T-helper 1 cell treated with Interleukin-12 subunit alpha and Interleukin-12 subunit beta and Interleukin-4 antibody, amounts not matched to agents 30 μg/mL and 1 μg/mL, for 36 hours (primary cell): ENCODE measurements at regions not wholly inside any gene's neighbourhood (a gene's known extent, or its start where the extent isn't known, plus 50 kb on each side); places are given as distances from the start of the nearest gene placed in this dataset.

Experiments used
- H3K27ac Mint-ChIP-seq: one replicate; pipeline ENCODE4 v1.8.0; 2021; ENCODE audit warnings: mild to moderate bottlenecking, mixed read lengths
- H3K27me3 Mint-ChIP-seq: one replicate; pipeline ENCODE4 v1.8.0; 2021; ENCODE audit warnings: low read depth, mixed read lengths
- H3K36me3 Mint-ChIP-seq: one replicate; pipeline ENCODE4 v1.8.0; 2021; ENCODE audit warnings: low read depth, mixed read lengths
- H3K4me1 Mint-ChIP-seq: one replicate; pipeline ENCODE4 v1.8.0; 2021; ENCODE audit warnings: low read depth, mixed read lengths
- H3K4me3 Mint-ChIP-seq: one replicate; pipeline ENCODE4 v1.8.0; 2021; ENCODE audit warnings: mild to moderate bottlenecking, moderate library complexity, mixed read lengths
- H3K9me3 Mint-ChIP-seq: one replicate; pipeline ENCODE4 v1.8.0; 2021; ENCODE audit warnings: mixed read lengths

DNA sequence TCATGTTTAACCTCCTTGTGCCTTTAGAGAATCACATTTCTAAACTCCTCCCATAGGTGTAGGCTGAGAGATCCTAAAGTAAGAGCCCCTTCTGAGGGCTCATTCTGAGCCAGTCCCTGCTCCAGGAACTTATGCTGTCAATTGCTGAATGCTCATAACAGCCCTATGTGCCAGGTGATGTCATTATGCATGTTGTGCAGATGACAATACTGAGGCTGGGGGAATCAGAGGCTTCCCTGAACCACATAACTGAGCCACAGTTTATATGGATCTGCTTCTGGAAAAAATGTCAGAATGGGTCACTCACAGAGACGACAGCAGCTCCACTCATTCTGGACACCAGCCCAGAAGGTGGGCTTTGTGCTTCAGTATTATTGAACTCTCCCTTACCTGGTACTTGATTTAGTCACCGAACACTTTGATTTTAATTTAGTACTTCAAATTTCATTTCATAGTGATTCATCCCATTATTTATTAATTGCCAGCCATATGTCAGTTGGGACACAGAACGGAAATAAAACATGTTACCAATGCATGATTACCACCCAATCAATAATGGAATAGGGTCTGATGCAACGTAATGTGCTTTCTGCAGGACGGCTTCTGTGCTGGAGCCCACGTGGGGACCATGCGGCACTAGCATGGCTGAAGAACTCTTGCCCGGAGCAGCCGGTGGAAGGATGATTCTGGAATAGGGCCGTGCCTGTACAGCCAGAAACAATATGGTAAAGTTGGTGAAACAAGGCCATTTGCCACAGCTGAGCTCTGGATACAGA, 406.3 kb downstream of the IRX1 start:
- Mint-ChIP-seq H3K36me3 (no peaks in the 10 kb centered on the region), H3K27me3 (no peaks in the 10 kb centered on the region), H3K9me3 (peaks cover 25% of the 10 kb centered on the region), H3K4me1 (no peaks in the 10 kb centered on the region), H3K27ac (no peak overlapping the region), H3K4me3 (no peak overlapping the region)

GRCh38 chr5:4005335-4005734, 409.7 kb downstream of the IRX1 start:
- H3K36me3 Mint-ChIP-seq, result no peaks in the 10 kb centered on the region
- H3K27ac Mint-ChIP-seq, result no peak overlapping the region
- no peaks in the 10 kb centered on the region for H3K4me1 Mint-ChIP-seq
- H3K9me3 Mint-ChIP-seq, result peaks cover 26% of the 10 kb centered on the region
- no peak overlapping the region for H3K4me3 Mint-ChIP-seq
- H3K27me3 Mint-ChIP-seq, result no peaks in the 10 kb centered on the region

DNA sequence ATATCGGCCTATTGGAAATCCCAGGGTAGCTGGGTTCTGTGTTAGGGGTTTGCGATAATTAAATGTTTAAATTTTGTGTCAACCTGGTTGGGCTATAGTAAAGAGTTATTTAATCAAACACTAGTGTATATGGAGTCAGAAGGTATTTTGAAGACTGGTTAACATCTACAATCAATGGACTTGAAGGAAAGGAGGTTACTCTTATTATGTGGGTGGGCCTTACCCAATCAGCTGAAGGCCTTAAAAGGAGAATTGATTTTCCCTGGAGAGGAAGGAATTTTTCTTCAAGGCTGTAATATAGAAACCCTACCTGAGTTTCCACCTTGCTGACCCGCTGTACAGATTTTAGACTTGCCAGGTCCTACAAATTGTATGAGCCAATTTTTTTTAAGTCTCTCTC, 411.4 kb downstream of the IRX1 start:
- no peak overlapping the region for H3K4me3 Mint-ChIP-seq
- no peak overlapping the region for H3K27ac Mint-ChIP-seq
- H3K9me3 Mint-ChIP-seq, result peaks cover 17% of the 10 kb centered on the region
- no peaks in the 10 kb centered on the region for H3K36me3 Mint-ChIP-seq
- H3K27me3 Mint-ChIP-seq, result no peaks in the 10 kb centered on the region
- H3K4me1 Mint-ChIP-seq, result no peaks in the 10 kb centered on the region

GRCh38 chr5:4011943-4012342, 416.3 kb downstream of the IRX1 start:
- H3K27ac Mint-ChIP-seq, result no peak overlapping the region
- H3K4me3 Mint-ChIP-seq, result no peak overlapping the region
- H3K36me3 Mint-ChIP-seq, result no peaks in the 10 kb centered on the region
- H3K27me3 Mint-ChIP-seq, result no peaks in the 10 kb centered on the region
- peaks cover 11% of the 10 kb centered on the region for H3K9me3 Mint-ChIP-seq
- H3K4me1 Mint-ChIP-seq, result no peaks in the 10 kb centered on the region

- H3K27ac Mint-ChIP-seq, result no peak overlapping the region
- no peaks in the 10 kb centered on the region for H3K4me1 Mint-ChIP-seq
Measured at GRCh38 chr5:4013106-4013898, 417.7 kb downstream of the IRX1 start.

GRCh38 chr5:4015709-4016108, 420.1 kb downstream of the IRX1 start:
- Mint-ChIP-seq H3K4me3 (no peak overlapping the region), H3K27ac (no peak overlapping the region), H3K4me1 (no peaks in the 10 kb centered on the region)

More at GRCh38 chr5:4013106-4013898, 417.7 kb downstream of the IRX1 start:
- H3K4me3 Mint-ChIP-seq, result no peak overlapping the region
- no peaks in the 10 kb centered on the region for H3K36me3 Mint-ChIP-seq
- H3K27me3 Mint-ChIP-seq, result no peaks in the 10 kb centered on the region
- peaks cover 14% of the 10 kb centered on the region for H3K9me3 Mint-ChIP-seq

DNA sequence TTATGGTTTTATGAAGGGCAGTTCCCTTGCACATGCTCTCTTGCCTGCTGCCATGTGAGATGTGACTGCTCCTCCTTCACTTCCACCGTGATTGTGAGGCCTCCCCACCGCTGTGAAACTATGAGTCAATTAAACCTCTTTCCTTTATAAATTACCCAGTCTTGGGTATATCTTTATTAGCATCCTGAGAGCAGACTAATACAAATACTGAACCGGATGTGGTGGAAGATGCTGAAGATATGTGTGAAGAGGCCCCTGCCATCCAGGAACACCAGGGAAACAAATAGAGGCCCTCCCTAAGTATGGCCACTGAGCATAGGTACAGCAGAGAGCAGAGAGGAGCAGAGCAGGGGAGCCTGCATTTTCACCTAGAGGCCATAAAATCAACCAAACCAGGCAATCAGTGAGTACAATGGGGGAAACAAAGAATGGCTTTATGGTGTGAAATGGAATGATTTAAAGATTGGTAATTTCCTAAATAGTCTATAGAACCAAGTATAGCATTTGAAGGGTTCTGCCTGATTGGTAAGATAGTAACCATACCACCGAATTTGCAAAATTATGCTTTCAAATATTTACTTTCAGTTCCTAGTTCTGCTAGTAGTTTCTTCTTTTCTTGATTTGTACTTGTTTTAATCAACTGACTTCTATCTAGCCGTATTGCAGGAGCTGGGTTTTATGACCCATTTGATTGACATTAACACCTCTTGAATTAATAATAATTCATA, 421.6 kb downstream of the IRX1 start:
- peaks cover 2% of the 10 kb centered on the region for H3K36me3 Mint-ChIP-seq
- no peaks in the 10 kb centered on the region for H3K4me1 Mint-ChIP-seq
- no peaks in the 10 kb centered on the region for H3K27me3 Mint-ChIP-seq
- H3K27ac Mint-ChIP-seq, result no peak overlapping the region
- no peak overlapping the region for H3K4me3 Mint-ChIP-seq
- H3K9me3 Mint-ChIP-seq, result peaks cover 13% of the 10 kb centered on the region

More at GRCh38 chr5:4015709-4016108, 420.1 kb downstream of the IRX1 start:
- Mint-ChIP-seq H3K36me3 (peaks cover 2% of the 10 kb centered on the region), H3K27me3 (no peaks in the 10 kb centered on the region), H3K9me3 (peaks cover 13% of the 10 kb centered on the region)

DNA sequence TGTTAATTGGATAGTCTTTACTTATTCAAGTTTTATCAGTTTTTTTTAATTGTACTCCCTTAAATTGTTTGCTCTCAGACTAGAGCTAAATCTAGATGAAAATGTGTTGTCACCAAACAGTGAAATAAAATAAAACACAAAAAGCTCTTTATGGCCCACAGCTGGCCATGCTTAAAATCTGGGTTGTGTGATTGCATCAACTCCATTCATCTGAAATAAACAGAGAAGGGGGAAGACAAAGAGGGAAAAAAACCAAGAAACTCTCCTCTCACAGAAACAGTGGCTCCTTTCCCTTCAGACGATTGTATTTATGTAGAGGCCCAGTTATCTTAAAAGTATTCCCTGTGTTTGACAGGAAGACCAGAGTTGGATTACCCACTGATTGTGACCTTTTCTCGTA, 422.4 kb downstream of the IRX1 start:
- H3K4me3 Mint-ChIP-seq, result no peak overlapping the region
- no peaks in the 10 kb centered on the region for H3K27me3 Mint-ChIP-seq
- H3K4me1 Mint-ChIP-seq, result no peaks in the 10 kb centered on the region
- H3K36me3 Mint-ChIP-seq, result peaks cover 2% of the 10 kb centered on the region
- H3K9me3 Mint-ChIP-seq, result peaks cover 18% of the 10 kb centered on the region
- no peak overlapping the region for H3K27ac Mint-ChIP-seq

GRCh38 chr5:4019009-4019769, 423.6 kb downstream of the IRX1 start:
- H3K4me1 Mint-ChIP-seq, result no peaks in the 10 kb centered on the region
- H3K4me3 Mint-ChIP-seq, result no peak overlapping the region
- peaks cover 20% of the 10 kb centered on the region for H3K9me3 Mint-ChIP-seq
- H3K27me3 Mint-ChIP-seq, result no peaks in the 10 kb centered on the region
- no peak overlapping the region for H3K27ac Mint-ChIP-seq
- H3K36me3 Mint-ChIP-seq, result peaks cover 2% of the 10 kb centered on the region

- Mint-ChIP-seq H3K27me3 (no peaks in the 10 kb centered on the region), H3K4me3 (no peak overlapping the region), H3K36me3 (peaks cover 2% of the 10 kb centered on the region), H3K4me1 (no peaks in the 10 kb centered on the region), H3K9me3 (peaks cover 20% of the 10 kb centered on the region), H3K27ac (no peak overlapping the region)
Measured at GRCh38 chr5:4019841-4020240, 424.2 kb downstream of the IRX1 start.

DNA sequence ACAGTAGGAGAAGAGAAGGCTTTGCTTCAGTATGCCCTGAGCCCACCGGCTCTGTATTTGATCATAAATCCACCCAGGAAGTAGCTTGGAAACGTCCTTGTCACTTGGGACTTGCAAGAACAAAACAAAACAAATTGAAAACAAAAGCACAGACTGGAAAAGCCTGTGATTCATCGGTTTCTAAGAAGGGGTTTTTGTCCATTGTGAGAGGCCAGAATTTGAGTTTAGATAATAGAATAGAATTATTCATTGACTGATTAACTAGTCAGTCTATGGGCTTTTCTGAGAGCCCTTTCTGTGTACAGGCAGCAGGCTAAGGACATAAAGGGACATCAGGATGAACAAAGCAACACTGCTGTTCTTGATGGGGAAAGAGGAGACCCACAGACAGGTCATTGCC, 424.8 kb downstream of the IRX1 start:
- H3K27ac Mint-ChIP-seq, result no peak overlapping the region
- peaks cover 2% of the 10 kb centered on the region for H3K36me3 Mint-ChIP-seq
- peaks cover 20% of the 10 kb centered on the region for H3K9me3 Mint-ChIP-seq
- no peaks in the 10 kb centered on the region for H3K27me3 Mint-ChIP-seq
- no peak overlapping the region for H3K4me3 Mint-ChIP-seq
- no peaks in the 10 kb centered on the region for H3K4me1 Mint-ChIP-seq

- Mint-ChIP-seq H3K27ac (no peak overlapping the region), H3K9me3 (peaks cover 15% of the 10 kb centered on the region), H3K4me3 (no peak overlapping the region), H3K36me3 (peaks cover 2% of the 10 kb centered on the region), H3K4me1 (no peaks in the 10 kb centered on the region), H3K27me3 (no peaks in the 10 kb centered on the region)
Measured at GRCh38 chr5:4022056-4022670, 426.5 kb downstream of the IRX1 start.

DNA sequence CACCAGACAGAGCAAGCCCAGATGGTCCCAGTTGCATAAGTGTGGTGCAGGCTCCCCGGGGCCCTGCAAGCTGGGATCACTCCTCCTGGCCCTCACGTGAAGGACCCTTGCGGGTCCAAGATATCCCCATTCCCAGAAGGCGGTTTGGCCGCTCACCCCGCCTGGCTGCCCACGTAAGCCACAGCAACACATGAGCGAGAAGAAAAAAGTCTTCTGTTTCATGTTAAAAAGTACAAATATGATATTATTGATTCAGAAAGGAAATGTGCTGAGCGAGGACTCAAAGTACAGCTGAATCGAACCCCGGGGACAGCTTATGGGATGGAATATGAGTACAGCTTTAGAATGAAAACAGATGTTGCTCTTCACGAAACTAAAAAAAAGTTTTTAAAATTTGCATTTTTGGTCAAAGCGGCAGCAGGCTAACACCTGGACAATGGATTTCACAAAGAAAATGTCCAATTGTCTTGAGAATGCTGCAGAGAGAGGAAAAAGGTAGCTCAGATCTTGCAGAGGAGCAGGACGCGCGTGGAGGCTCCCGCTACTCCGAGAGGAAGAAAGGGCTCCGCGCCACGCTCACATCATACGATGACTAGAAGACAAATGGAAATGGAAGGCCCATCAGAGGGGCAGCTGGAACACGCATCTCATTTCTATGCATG, 427.6 kb downstream of the IRX1 start:
- H3K36me3 Mint-ChIP-seq, result peaks cover 2% of the 10 kb centered on the region
- H3K4me1 Mint-ChIP-seq, result no peaks in the 10 kb centered on the region
- no peak overlapping the region for H3K4me3 Mint-ChIP-seq
- H3K27me3 Mint-ChIP-seq, result no peaks in the 10 kb centered on the region
- H3K27ac Mint-ChIP-seq, result no peak overlapping the region
- peaks cover 15% of the 10 kb centered on the region for H3K9me3 Mint-ChIP-seq
